SK-N-SH (cell line): ENCODE measurements at regions not wholly inside any gene's neighbourhood (a gene's known extent, or its start where the extent isn't known, plus 50 kb on each side); places are given as distances from the start of the nearest gene placed in this dataset.

ENCODE experiments used
- CTCF ChIP-seq: fragments of 200-600 bp; sonication (generic); IDR thresholded peaks from 2 replicates; pipeline ENCODE4 v1.6.1; 2017; ENCODE audit warnings: antibody characterized with exemption, mild to moderate bottlenecking, moderate library complexity
- EP300 ChIP-seq, 2 experiments: IDR thresholded peaks; 2 replicates each; pipeline versions ENCODE4 v1.4.0 to v1.6.1; 2012; ENCODE audit warnings: borderline replicate concordance in 1 of 2, low read depth in 1 of 2, low read length in 1 of 2
- EZH2phosphoT487 ChIP-seq: fragments of 200-600 bp; sonication (generic); IDR thresholded peaks from 2 replicates; pipeline ENCODE4 v1.6.1; 2017; ENCODE audit warnings: low read depth, mixed run types, mild to moderate bottlenecking, antibody characterized with exemption, moderate library complexity, borderline replicate concordance
- POLR2AphosphoS5 ChIP-seq: IDR thresholded peaks from 2 replicates; pipeline ENCODE4 v1.6.1; 2012; ENCODE audit warnings: low read depth, low read length
- REST ChIP-seq: IDR thresholded peaks from 2 replicates; pipeline ENCODE4 v1.6.1; 2012; ENCODE audit warnings: mild to moderate bottlenecking, low read depth, low read length, moderate library complexity
- RFX5 ChIP-seq: IDR thresholded peaks from 2 replicates; pipeline ENCODE4 v1.6.1; 2012; ENCODE audit warnings: mild to moderate bottlenecking, improper control_type of control experiment, low read length
- TEAD4 ChIP-seq: IDR thresholded peaks from 2 replicates; pipeline ENCODE4 v1.4.0; 2012; ENCODE audit warnings: mild to moderate bottlenecking, borderline replicate concordance; ENCODE audit not compliant: insufficient read depth
- USF2 ChIP-seq: fragments of 150-350 bp; IDR thresholded peaks from 2 replicates; pipeline ENCODE4 v1.6.1; 2017; ENCODE audit warnings: antibody characterized with exemption, low read length, low read depth, borderline replicate concordance

GRCh38 chr5:97991236-97991635 lies 782.2 kb upstream of the RGMB start:
- TF ChIP-seq CTCF, result no peak
- TF ChIP-seq RFX5, result no peak
- no peak for TF ChIP-seq TEAD4
- no peak for TF ChIP-seq EZH2phosphoT487
- TF ChIP-seq EP300 (IDR thresholded peaks at IDR 0.05; ENCODE audit: borderline replicate concordance in 1 of 2, low read depth in 1 of 2, low read length in 1 of 2), result no peak
- no peak for TF ChIP-seq POLR2AphosphoS5
- TF ChIP-seq REST, result no peak
- no peak for TF ChIP-seq USF2
